ENCODE measurements at regions not wholly inside any gene's neighbourhood (a gene's known extent, or its start where the extent isn't known, plus 50 kb on each side); places are given as distances from the start of the nearest gene placed in this dataset.

- Histone ChIP-seq H3K27me3 (ENCODE audit: control insufficient read depth in 1 of 2, insufficient read depth in 2 of 2, low read length in 2 of 2) (peaks cover 0 to 23% of the 10 kb centered on the region in 2 experiments; a peak in 2 of 5 replicates), H4K20me1 (ENCODE audit: insufficient read depth, low read length) (no peaks in the 10 kb centered on the region), H2AFZ (ENCODE audit: low read length) (no peak overlapping the region), H3K9me3 (ENCODE audit: low read length) (peaks cover 6% of the 10 kb centered on the region; the same call in 1 of the 2 replicates), H3K27ac (ENCODE audit: extremely low read length, insufficient read depth, low read length) (no peak overlapping the region), H3K4me3 (replicated peaks in 1 of 3; ENCODE audit: insufficient read depth in 1 of 3, low read depth in 2 of 3, low read length in 3 of 3) (peak overlapping the region in 1 of 3 experiments; percentile 33; a peak in 1 of 6 replicates), H3K9ac (ENCODE audit: insufficient read depth, low read depth, low read length) (no peak overlapping the region), H3K4me2 (ENCODE audit: low read depth, low read length) (peak overlapping the region; percentile 7; the same call in 1 of the 2 replicates), H3K4me1 (ENCODE audit: insufficient read depth, low read length) (no peaks in the 10 kb centered on the region), H3K36me3 (replicated peaks in 1 of 2; ENCODE audit: control insufficient read depth in 1 of 2, insufficient read depth in 2 of 2, low read length in 2 of 2) (no peaks in the 10 kb centered on the region), H3K79me2 (ENCODE audit: insufficient read depth, low read length) (no peaks in the 10 kb centered on the region)
- intact Hi-C loops (cut with micrococcal nuclease; ENCODE audit: unreplicated experiment) = no loop called here
- FAIRE-seq = no peak
- in situ Hi-C loops (cut with HindIII; ENCODE audit: extremely low pct_ligation_motif_present, low pct_unique_long_range_greater_than_20kb) = no loop called here
- DNase-seq (ENCODE audit: low spot score) = no peak
- TF ChIP-seq, protein P1, sequence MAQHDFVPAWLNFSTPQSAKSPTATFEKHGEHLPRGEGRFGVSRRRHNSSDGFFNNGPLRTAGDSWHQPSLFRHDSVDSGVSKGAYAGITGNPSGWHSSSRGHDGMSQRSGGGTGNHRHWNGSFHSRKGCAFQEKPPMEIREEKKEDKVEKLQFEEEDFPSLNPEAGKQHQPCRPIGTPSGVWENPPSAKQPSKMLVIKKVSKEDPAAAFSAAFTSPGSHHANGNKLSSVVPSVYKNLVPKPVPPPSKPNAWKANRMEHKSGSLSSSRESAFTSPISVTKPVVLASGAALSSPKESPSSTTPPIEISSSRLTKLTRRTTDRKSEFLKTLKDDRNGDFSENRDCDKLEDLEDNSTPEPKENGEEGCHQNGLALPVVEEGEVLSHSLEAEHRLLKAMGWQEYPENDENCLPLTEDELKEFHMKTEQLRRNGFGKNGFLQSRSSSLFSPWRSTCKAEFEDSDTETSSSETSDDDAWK (CRISPR knock-in tag; IDR thresholded peaks at IDR 0.05) = no peak
- TF ChIP-seq ATF1 (CRISPR knock-in tag; IDR thresholded peaks at IDR 0.05) (no peak), ELF3 (CRISPR knock-in tag; IDR thresholded peaks at IDR 0.05) (no peak), AGO2 (optimal IDR thresholded peaks at IDR 0.05; ENCODE audit: low read depth, low read length) (no peak), ATRX (CRISPR knock-in tag; IDR thresholded peaks at IDR 0.05; ENCODE audit: borderline replicate concordance) (no peak), ZNF687 (CRISPR knock-in tag; IDR thresholded peaks at IDR 0.05) (no peak), ZNF747 (CRISPR knock-in tag; IDR thresholded peaks at IDR 0.05; ENCODE audit: borderline replicate concordance) (no peak), HMG20B (CRISPR knock-in tag; conservative IDR thresholded peaks at IDR 0.05) (no peak), HNRNPK (IDR thresholded peaks at IDR 0.05; ENCODE audit: low read depth, low read length, poor library complexity, severe bottlenecking) (no peak), CBX2 (IDR thresholded peaks at IDR 0.05; ENCODE audit: low read depth, low read length) (no peak), CBX2 (CRISPR knock-in tag; IDR thresholded peaks at IDR 0.05; ENCODE audit: low read depth) (no peak), ZNF496 (CRISPR knock-in tag; IDR thresholded peaks at IDR 0.05; ENCODE audit: insufficient replicate concordance) (no peak), ZNF224 (CRISPR knock-in tag; IDR thresholded peaks at IDR 0.05) (no peak), ZFP36 (IDR thresholded peaks at IDR 0.05; ENCODE audit: borderline replicate concordance, low read depth, low read length, partially characterized antibody) (no peak)
- ChIA-PET POLR2A (no interaction called here), CTCF (ENCODE audit: low intra/inter-chr PET ratio, low total read pairs) (no interaction called here)
- no peak for ATAC-seq
- BruUV-seq (replicated peaks) = no TSS peak
- WGBS (ENCODE audit: low lambda C conversion rate) = 62% methylated on average over 30 of the region's 38 CpGs
Measured at GRCh38 chr7:18087026-18087686, 59.5 kb upstream of the PRPS1L1 start.
